ENCODE measurements at regions not wholly inside any gene's neighbourhood (a gene's known extent, or its start where the extent isn't known, plus 50 kb on each side); places are given as distances from the start of the nearest gene placed in this dataset.

DNA sequence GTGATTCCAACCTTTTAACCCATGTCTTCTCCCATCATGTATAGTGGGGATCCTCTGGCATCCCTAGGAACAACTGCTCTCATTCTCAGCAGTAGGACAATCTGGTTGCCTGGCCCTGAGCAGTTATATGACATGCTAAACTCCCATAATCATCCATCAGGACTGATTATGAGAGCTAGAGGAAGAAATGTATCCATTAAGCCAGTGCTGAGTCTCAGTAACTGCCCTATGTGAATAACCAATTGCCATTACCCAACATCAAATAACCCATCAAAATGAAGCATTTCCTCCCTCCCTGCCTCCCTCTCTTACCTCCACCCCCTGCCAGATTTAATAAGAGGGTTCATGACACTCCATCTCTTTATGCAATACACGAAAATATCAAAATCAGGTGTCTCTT is 277.6 kb downstream of the NXPE2 start:
- ChIA-PET RAD21 (ENCODE audit: low non-redundant PET in 1 of 2, low total read pairs in 2 of 2, uncharacterized antibody in 2 of 2, unreplicated experiment in 2 of 2) (no interaction called here), CTCF (no interaction called here), POLR2A (no interaction called here)
- peaks cover 0 to 7% of the 10 kb centered on the region in 2 experiments; a peak in 2 of 4 replicates for H3K9me3 ChIP-seq (ENCODE audit: control insufficient read depth in 1 of 2, insufficient read depth in 1 of 2, low read depth in 1 of 2, low read length in 2 of 2)
- H3K9ac ChIP-seq (ENCODE audit: low read length), result no peak overlapping the region
- ATAC-seq (no peak), DNase-seq (ENCODE audit: low read depth, low spot score) (no peak)
- no peaks in the 10 kb centered on the region for H3K27me3 ChIP-seq (ENCODE audit: insufficient read depth, low read length)
- TF ChIP-seq ZNF274 (IDR thresholded peaks at IDR 0.05; ENCODE audit: low read depth, low read length), result no peak
- H3K79me2 ChIP-seq (ENCODE audit: insufficient read depth, low read length), result no peaks in the 10 kb centered on the region
- no peaks in the 10 kb centered on the region for H3K36me3 ChIP-seq (ENCODE audit: control insufficient read depth in 1 of 2, insufficient read depth in 2 of 2, low read length in 2 of 2)
- no peak overlapping the region for H3K4me3 ChIP-seq (replicated peaks in 1 of 2; ENCODE audit: low read depth in 1 of 2, low read length in 2 of 2)
- no TSS peak for BruUV-seq (replicated peaks)
- no peaks in the 10 kb centered on the region for H3K4me1 ChIP-seq (ENCODE audit: control insufficient read depth in 1 of 2, insufficient read depth in 2 of 2, low read length in 2 of 2)
- H3K9me2 ChIP-seq (ENCODE audit: insufficient read depth), result no peaks in the 10 kb centered on the region
- H2AFZ ChIP-seq (ENCODE audit: low read depth, low read length, poor library complexity, severe bottlenecking), result no peak overlapping the region
- no peak overlapping the region for H3K27ac ChIP-seq (ENCODE audit: low read depth, low read length)
- no peaks in the 10 kb centered on the region for H4K20me1 ChIP-seq (ENCODE audit: insufficient read depth)
- H3K4me2 ChIP-seq (ENCODE audit: low read length), result no peak overlapping the region
- intact Hi-C loops (cut with micrococcal nuclease), result no loop called here

DNA sequence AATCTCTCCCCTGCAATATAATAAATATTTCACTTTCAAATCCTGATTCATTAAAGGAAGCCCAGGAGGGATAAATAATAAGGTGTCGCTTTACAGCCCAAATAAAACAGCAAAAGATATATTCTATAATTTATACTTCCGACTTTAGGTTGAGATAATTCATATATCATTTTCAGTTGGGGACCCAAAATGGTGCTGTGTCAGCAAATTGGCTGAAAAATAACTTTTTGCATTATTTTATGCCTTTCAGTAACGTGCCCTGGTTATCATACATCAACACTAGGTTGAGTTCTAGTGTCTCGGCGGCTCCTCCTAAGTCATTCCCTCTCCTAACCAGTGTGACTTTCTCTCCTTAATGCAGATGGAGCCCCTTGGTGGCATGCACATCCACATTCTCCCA is 278.2 kb downstream of the NXPE2 start:
- H3K4me3 ChIP-seq (replicated peaks in 1 of 2; ENCODE audit: low read depth in 1 of 2, low read length in 2 of 2), result no peak overlapping the region
- ChIA-PET POLR2A (no interaction called here), RAD21 (ENCODE audit: low non-redundant PET in 1 of 2, low total read pairs in 2 of 2, uncharacterized antibody in 2 of 2, unreplicated experiment in 2 of 2) (no interaction called here), CTCF (no interaction called here)
- no peaks in the 10 kb centered on the region for H3K79me2 ChIP-seq (ENCODE audit: insufficient read depth, low read length)
- BruUV-seq (replicated peaks), result no TSS peak
- no peak overlapping the region for H3K4me2 ChIP-seq (ENCODE audit: low read length)
- no peak for DNase-seq (ENCODE audit: low read depth, low spot score)
- H3K4me1 ChIP-seq (ENCODE audit: control insufficient read depth in 1 of 2, insufficient read depth in 2 of 2, low read length in 2 of 2), result no peaks in the 10 kb centered on the region
- no peaks in the 10 kb centered on the region for H3K27me3 ChIP-seq (ENCODE audit: insufficient read depth, low read length)
- no peaks in the 10 kb centered on the region for H3K9me2 ChIP-seq (ENCODE audit: insufficient read depth)
- no peaks in the 10 kb centered on the region for H4K20me1 ChIP-seq (ENCODE audit: insufficient read depth)
- peaks cover 0 to 7% of the 10 kb centered on the region in 2 experiments; a peak in 2 of 4 replicates for H3K9me3 ChIP-seq (ENCODE audit: control insufficient read depth in 1 of 2, insufficient read depth in 1 of 2, low read depth in 1 of 2, low read length in 2 of 2)
- no peak overlapping the region for H3K27ac ChIP-seq (ENCODE audit: low read depth, low read length)
- H2AFZ ChIP-seq (ENCODE audit: low read depth, low read length, poor library complexity, severe bottlenecking), result no peak overlapping the region
- intact Hi-C loops (cut with micrococcal nuclease), result no loop called here
- H3K36me3 ChIP-seq (ENCODE audit: control insufficient read depth in 1 of 2, insufficient read depth in 2 of 2, low read length in 2 of 2), result no peaks in the 10 kb centered on the region
- no peak for TF ChIP-seq RAD21 (IDR thresholded peaks at IDR 0.05; ENCODE audit: low read depth)
- no peak for TF ChIP-seq REST (IDR thresholded peaks at IDR 0.05; ENCODE audit: low read depth)
- no peak overlapping the region for H3K9ac ChIP-seq (ENCODE audit: low read length)
- ATAC-seq, result no peak

Measured in HCT116 (cell line).